DMS114 treated with DMSO at 0.1 percent for 48 hours (cell line): ENCODE measurements at regions not wholly inside any gene's neighbourhood (a gene's known extent, or its start where the extent isn't known, plus 50 kb on each side); places are given as distances from the start of the nearest gene placed in this dataset.
"Not testable (repeated sequence)": the region's sequence is repeated elsewhere in the genome, so short reads cannot be mapped to it uniquely, and the experiment has no call there.

Experiments used
- DNase-seq: peaks from one replicate; lab custom pipeline; 2025; ENCODE audit not compliant: unreplicated experiment; lab: John Stamatoyannopoulos, UW

DNA sequence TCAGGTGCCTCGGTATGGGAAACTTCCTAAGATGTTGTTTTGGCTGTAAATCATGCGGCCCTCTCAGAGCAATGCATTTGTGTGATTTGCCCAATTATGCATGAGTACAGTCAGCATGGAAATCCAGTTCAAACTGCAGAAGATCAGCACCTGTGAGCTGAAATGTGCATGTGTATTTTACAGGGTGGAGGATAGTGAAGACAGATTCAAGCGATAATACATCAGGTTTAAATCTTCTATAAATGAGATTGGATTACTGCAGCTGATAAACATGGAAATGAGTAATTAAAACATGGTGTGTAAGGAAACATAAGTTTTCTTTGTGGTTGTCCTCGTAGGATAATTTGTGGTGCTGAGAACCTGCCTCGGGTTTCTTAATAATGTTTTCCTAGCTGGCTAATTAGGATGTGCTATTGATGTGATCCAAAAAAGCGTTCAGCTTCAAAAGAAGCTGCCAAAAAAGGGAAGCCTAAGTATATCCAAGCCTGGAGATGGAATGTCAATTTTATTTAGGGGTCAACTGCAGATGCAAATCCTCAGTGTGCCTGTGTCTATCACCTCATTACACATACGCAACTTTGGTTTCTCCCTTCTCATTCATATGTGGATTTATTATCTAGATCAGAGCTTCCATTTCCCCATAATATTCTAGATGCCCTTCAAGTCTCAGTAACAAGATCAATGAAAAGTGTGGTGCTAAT, 117.1 kb upstream of the CCDC28A start:
- no peak for DNase-seq

DNA sequence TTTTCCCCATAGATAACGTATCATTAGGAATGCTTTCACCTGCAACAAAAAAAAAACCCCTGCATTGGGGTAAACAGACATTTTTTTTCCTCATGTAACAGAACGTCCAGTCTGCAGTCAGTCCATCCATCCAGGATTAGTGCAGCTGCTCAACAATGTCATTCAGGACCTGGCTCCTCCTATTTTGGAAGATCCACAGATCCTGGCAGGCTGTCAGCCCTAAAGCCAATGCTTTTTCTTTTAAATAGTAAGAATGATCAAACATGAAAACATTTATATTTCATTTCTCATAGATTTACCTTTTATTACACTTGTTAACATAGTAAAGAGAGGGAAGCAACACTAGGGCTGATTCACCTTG, 116.5 kb upstream of the CCDC28A start:
- DNase-seq, result no peak

GRCh38 chr6:138659998-138660397, 113.6 kb upstream of the CCDC28A start:
- no peak for DNase-seq

DNA sequence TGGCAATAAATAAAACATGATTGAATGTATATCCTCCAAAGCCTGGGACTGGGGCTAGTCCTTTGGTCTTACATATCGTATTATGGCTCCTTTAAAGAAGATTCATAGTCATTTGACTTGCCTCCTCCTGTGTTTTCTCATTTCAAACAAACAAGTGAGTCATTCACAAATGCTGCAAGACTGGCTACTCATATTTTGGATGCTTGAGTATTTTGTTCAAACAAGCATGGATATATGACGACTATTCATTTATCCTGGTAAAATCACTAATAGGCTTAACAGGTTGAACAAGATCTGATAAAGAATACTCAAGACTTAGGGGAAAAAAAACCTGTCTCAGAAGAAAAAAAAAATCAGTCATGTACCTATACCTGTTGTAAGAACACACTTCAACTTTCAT, 111.1 kb upstream of the CCDC28A start:
- DNase-seq, result no peak

GRCh38 chr6:138663892-138664291, 109.7 kb upstream of the CCDC28A start:
- DNase-seq, result no peak

GRCh38 chr6:138664745-138665144, 108.8 kb upstream of the CCDC28A start:
- no peak for DNase-seq

DNA sequence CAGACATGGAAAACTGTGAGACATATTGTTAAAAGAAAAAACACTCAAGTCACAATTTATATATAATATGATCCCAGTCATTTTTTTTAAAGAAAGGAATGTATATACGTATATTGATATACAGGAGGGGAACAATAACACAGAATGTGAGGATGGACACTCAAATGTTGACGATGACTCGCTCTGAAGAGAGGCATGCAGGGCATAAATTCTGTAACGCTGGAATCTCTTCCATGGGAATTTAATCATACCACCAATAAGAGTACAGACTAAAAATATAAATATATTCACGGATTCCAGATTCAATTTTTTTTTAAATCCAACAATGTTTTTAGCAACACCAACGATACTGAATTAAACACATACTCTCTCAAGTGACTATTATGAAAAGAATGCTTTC, 106.9 kb upstream of the CCDC28A start:
- DNase-seq, result no peak

- DNase-seq, result no peak
Observed at GRCh38 chr6:138667408-138667807, 106.2 kb upstream of the CCDC28A start.

DNA sequence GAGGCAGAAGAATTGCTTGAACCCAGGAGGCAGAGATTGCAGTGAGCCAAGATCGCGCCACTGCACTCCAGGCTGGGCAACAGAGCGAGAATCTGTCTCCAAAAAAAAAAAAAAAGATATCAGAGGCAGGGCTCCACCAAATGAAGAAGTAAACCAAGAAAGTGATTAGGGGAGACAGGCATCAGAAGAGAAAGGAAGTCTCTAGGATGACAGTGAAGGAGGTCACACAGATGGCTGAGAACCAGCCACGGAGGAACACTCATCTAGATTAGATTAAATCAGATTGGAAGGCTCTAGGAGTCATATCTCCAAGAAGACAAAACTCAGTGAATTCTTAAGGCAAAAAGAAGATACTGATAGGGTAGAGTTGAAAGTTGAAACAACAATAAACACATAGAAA, 102.2 kb upstream of the CCDC28A start:
- no peak for DNase-seq

- DNase-seq, result no peak
Observed at GRCh38 chr6:138673346-138674014, 100.1 kb upstream of the CCDC28A start.

DNA sequence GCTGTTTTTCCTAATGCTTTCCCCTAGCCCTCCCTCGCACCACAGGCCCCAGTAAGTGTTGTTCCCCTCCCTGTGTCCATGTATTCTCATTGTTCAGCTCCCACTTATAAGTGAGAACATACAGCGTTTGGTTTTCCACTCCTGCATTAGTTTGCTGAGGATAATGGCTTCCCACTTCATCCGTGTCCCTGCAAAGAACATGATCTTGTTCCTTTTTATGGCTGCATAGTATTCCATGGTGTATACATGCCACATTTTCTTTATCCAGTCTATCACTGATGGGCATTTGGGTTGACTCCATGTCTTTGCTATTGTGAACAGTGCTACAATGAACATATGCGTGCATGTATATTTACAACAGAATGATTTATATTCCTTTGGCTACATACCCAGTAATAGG, 99.1 kb upstream of the CCDC28A start:
- DNase-seq, result not testable (repeated sequence)

GRCh38 chr6:138677538-138677937, 96.0 kb upstream of the CCDC28A start:
- DNase-seq, result no peak

DNA sequence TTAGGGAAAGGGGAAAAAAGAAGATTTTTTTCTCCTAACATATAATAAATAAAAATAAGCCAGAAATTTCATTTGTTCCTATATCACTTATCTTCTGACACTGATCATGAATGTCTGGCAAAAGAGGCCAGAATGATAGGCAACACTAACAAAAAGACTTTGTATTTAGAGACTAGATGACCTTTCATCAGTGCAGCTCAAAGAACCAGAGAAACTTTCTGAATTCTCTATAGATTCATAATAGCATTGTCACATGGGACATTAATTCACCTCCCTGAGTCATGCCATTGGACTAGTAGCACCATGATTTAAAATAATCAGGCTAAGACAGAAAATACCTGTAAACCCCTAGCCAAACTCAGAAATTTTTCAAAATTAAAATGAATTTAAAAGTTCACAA, 95.4 kb upstream of the CCDC28A start:
- DNase-seq, result no peak

- no peak for DNase-seq
Observed at GRCh38 chr6:138680085-138680484, 93.5 kb upstream of the CCDC28A start.

GRCh38 chr6:138681627-138682026, 91.9 kb upstream of the CCDC28A start:
- no peak for DNase-seq

DNA sequence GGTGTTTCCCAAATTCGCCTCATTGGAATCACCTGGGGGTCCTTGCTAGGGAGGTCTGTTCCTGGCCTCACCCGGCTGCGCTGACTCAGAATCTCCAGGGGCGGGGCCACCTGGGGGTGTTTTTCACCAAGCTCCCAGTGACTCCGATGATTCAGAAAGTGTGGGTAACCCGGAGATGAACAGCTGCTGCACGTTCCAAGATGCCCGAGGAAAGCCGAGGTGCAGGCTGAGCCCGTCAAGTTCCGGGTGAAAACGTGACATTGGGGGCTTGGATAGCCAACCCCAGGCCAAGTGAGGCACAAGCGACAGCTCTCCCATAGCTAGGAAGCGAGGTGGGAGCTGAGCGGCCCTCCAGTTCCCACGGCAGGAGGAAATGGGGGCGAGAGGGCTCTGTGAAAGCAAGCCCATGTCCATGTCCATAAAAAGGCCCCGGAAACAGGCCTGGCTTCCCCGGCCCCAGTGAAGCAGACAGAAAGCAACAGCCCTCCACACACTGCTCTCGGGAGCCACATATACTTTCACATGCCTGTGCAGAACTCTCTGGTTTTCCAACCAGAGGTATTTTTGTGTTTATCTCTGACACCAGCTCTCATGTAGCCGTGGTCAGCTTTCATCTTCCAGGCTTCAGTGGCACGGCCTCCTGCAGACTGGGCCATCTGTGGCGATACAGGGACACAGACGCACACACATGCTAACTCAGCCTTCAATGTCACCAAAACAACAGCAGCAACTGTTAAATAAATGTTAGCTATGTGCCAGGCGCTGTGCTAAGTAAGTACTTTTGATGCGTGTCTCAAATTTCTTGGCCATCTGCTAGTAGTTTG, 90.7 kb upstream of the CCDC28A start:
- no peak for DNase-seq

DNA sequence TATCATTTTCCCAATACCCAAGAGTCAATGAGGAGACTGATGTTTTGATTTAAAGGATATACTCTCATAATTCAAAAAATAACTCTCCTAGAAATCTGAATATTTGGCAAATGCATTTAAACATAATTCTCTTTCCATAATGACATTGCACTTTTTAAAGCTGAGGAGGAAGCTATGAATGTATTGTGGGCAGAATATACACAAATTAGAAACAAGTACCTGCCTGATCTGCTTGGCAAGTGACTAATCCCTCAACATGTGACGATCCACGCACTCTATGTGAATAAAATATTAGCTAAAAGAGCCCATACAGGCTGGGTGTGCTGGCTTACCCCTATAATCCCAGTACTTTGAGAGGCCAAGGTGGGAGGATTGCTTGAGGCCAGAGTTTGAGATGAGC, 88.3 kb upstream of the CCDC28A start:
- no peak for DNase-seq

DNA sequence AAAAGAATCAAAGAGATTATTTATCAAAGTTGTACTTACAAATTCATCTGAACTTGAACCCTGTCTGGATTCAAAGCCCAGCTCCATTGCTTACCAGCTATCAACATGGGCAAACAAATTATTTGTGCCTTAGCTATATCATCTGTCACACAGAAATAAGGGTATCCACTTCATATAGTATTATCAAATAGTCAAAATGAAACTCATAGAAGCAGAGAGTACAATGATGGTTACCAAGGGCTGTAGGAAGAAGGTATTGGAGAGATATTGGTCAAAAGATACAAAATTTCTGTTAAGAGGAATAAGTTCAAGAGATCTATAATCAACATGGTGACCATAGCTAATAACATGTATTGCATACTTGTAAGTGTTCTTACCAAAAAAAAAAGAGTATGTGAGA, 87.8 kb upstream of the CCDC28A start:
- no peak for DNase-seq

DNA sequence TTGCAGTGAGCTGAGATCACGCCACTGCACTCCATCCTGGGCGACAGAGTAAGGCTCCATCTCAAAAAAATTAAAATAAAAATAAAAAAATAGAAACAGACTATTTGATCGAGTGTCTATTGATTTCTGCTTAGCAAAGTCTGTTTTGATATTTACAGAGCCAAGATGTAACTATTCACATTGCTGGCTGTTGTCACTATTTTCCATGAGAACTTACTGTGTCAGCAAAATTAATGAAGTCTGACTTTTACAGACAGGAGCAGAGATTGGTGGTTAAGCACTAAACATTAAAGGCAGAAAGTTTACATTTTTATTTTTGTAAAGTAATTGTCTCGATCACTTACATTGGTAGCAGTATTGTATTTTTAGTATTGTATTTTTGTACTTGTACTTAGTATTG, 85.0 kb upstream of the CCDC28A start:
- DNase-seq, result no peak

DNA sequence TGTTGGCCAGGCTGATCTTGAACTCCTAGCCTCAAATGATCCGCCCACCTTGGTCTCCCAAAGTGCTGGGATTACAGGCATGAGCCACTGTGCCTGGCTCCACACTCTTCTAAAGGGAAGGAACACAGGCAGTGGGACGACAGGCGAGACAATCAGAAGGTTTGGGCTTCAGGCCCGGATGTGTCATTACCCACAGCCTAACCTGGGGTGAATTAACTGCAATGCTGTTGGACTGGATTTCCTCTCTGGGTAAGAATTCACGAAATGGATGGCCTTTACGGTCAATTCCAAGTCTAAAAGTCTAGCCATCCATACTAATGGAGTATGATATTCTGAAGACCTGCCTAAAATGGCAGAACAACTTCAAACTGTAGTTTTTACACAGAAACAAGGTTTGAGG, 83.7 kb upstream of the CCDC28A start:
- DNase-seq, result no peak

GRCh38 chr6:138690975-138691594, 82.5 kb upstream of the CCDC28A start:
- DNase-seq, result no peak

- DNase-seq, result no peak
Observed at GRCh38 chr6:138691595-138692057, 81.9 kb upstream of the CCDC28A start.
